Transverse colon (tissue), 4 donors: ENCODE measurements at regions not wholly inside any gene's neighbourhood (a gene's known extent, or its start where the extent isn't known, plus 50 kb on each side); places are given as distances from the start of the nearest gene placed in this dataset.

Experiments used
- DNase-seq: peaks from one replicate; pipeline ENCODE4 v3.0.0-alpha.2; 2019
- H3K27ac ChIP-seq, 4 donors: fragments of 200-600 bp; sonication (generic); 2 replicates each; pipeline ENCODE4 v1.5.1; 2016 to 2018; ENCODE audit warnings: inconsistent platforms in 4 of 4
- H3K27me3 ChIP-seq: fragments of 200-600 bp; sonication (generic); 2 replicates; pipeline ENCODE4 v1.5.1; 2017; ENCODE audit warnings: inconsistent platforms
- H3K36me3 ChIP-seq, 4 donors: fragments of 200-600 bp; sonication (generic); 2 replicates each; pipeline ENCODE4 v1.5.1; 2017 to 2019; ENCODE audit warnings: inconsistent platforms in 4 of 4
- H3K4me1 ChIP-seq, 4 donors: fragments of 200-600 bp; sonication (generic); 2 replicates each; pipeline ENCODE4 v1.5.1; 2017 to 2020; ENCODE audit warnings: inconsistent platforms in 4 of 4
- H3K4me3 ChIP-seq, 4 donors: fragments of 200-600 bp; sonication (generic); 1 replicate in 1 of 4; 2 replicates in 3 of 4; pipeline versions ENCODE4 v1.5.1 to v1.6.1; 2017 to 2019; ENCODE audit warnings: inconsistent platforms in 4 of 4
- H3K9me3 ChIP-seq, 2 donors: fragments of 200-600 bp; sonication (generic); 2 replicates each; pipeline ENCODE4 v1.5.1; 2017 to 2019; ENCODE audit warnings: inconsistent platforms in 2 of 2
- CTCF ChIP-seq, 5 experiments: fragments of 200-600 bp in 3 of 5; fragments of 450-650 bp in 2 of 5; sonication (generic) in 3 of 5; IDR thresholded peaks; 1 replicate in 2 of 5; 2 replicates in 3 of 5; pipeline ENCODE4 v1.5.1; 2016 to 2017; ENCODE audit warnings: antibody characterized with exemption in 5 of 5, inconsistent platforms in 3 of 5, mild to moderate bottlenecking in 2 of 5, moderate library complexity in 1 of 5
- EP300 ChIP-seq: sonication (generic); formaldehyde crosslinking; IDR thresholded peaks from one replicate; pipeline ENCODE4 v1.6.1; 2017; ENCODE audit warnings: antibody characterized with exemption, low read depth
- POLR2A ChIP-seq: fragments of 450-650 bp; IDR thresholded peaks from one replicate; pipeline ENCODE4 v1.6.1; 2016; ENCODE audit warnings: antibody characterized with exemption, mild to moderate bottlenecking, moderate library complexity
- POLR2AphosphoS5 ChIP-seq, 3 donors: sonication (generic); formaldehyde crosslinking; IDR thresholded peaks; one replicate each; pipeline ENCODE4 v1.6.1; 2016; ENCODE audit warnings: antibody characterized with exemption in 3 of 3
- WGBS, 2 donors: methylation state at CpG; one replicate each; pipeline ENCODE4 v1.1.5; 2018; ENCODE audit warnings: low coverage in 1 of 2; 5-methylcytosine and 5-hydroxymethylcytosine counted together
- in situ Hi-C, 4 donors: fragments of 200-750 bp; cut with MboI; loops; one replicate each; pipeline versions ENCODE4 v1.15.0 to v1.15.1; 2017; ENCODE audit warnings: low sequenced_read_pairs in 3 of 4, low pct_ligation_motif_present in 1 of 4, low pct_unique_long_range_greater_than_20kb in 1 of 4
- intact Hi-C: fragments of 100-400 bp; cut with DNase I; formaldehyde crosslinking; loops from one replicate; pipeline ENCODE4 v1.15.1; 2023; ENCODE audit warnings: low total_unique reads

DNA sequence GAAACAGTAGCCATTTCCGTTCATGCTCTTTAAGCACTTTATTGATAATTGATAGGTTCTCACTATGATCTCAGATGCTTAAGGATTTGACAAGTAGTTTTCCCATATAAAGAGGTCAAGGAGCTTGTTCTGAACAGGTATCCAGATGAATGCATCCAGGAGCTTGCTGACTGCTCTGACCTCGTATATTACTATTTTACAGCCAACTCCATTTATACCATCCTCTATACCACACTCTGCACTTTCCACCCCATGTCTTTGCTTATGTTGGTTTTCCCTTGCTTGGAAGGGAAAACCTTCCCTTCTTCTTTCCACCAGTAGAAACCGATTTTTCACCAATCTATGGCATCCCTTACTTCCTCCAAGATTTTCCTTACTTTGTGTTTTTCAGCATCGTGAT is 107.2 kb downstream of the LHX9 start:
- no peaks in the 10 kb centered on the region for H3K36me3 ChIP-seq
- 61 to 73% methylated on average over 3 to 4 of the region's 4 CpGs for WGBS, 2 donors
- H3K4me1 ChIP-seq: no peaks in the 10 kb centered on the region
- intact Hi-C loops (no loop called here), in situ Hi-C loops (no loop called here)
- no peak overlapping the region for H3K4me3 ChIP-seq
- DNase-seq: no peak
- no peaks in the 10 kb centered on the region for H3K27me3 ChIP-seq
- no peaks in the 10 kb centered on the region for H3K9me3 ChIP-seq
- no peak for TF ChIP-seq EP300
- H3K27ac ChIP-seq: no peak overlapping the region

DNA sequence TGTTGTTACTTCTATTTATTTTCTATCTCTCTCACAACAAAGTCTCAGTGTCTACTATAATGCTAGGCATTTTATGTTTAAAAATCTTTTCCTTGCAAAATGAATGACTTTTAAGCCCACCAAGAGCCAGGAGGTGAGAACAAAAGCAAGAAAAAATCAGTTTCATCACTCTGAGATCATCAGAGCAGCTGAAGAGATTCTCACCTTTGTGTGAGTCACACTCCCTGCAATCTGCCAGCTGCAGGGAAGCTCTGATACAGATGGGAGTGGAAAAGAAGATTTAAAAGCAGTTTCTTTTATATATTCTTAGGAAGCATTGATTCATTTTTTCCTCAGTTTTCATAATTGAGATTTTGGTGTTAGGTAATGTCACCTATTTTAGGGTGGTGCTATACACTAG is 107.6 kb downstream of the LHX9 start:
- intact Hi-C loops (no loop called here), in situ Hi-C loops (no loop called here)
- H3K27me3 ChIP-seq: no peaks in the 10 kb centered on the region
- TF ChIP-seq CTCF (IDR thresholded peaks at IDR 0.05) (no peak), POLR2A (no peak), POLR2AphosphoS5 (IDR thresholded peaks at IDR 0.05) (no peak), EP300 (no peak)
- no peaks in the 10 kb centered on the region for H3K9me3 ChIP-seq
- no peaks in the 10 kb centered on the region for H3K4me1 ChIP-seq
- no peaks in the 10 kb centered on the region for H3K36me3 ChIP-seq
- DNase-seq: no peak
- H3K4me3 ChIP-seq: no peak overlapping the region
- H3K27ac ChIP-seq: no peak overlapping the region

GRCh38 chr1:198030682-198031081 is 113.5 kb downstream of the LHX9 start:
- no peak for DNase-seq
- intact Hi-C loops: no loop called here
- TF ChIP-seq CTCF (IDR thresholded peaks at IDR 0.05) (no peak), EP300 (no peak)
- Histone ChIP-seq H3K27me3 (no peaks in the 10 kb centered on the region), H3K4me1 (no peaks in the 10 kb centered on the region), H3K9me3 (no peaks in the 10 kb centered on the region), H3K4me3 (no peak overlapping the region), H3K36me3 (no peaks in the 10 kb centered on the region), H3K27ac (no peak overlapping the region)
- in situ Hi-C loops: no loop called here
- 30% methylated on average over 2 of the region's 2 CpGs; no CpG with 5 or more reads in 1 of the 2 donors for WGBS, 2 donors

- intact Hi-C loops: no loop called here
Observed at GRCh38 chr1:198031086-198031485, 113.9 kb downstream of the LHX9 start.

More at GRCh38 chr1:198031086-198031485, 113.9 kb downstream of the LHX9 start:
- in situ Hi-C loops: no loop called here
- TF ChIP-seq POLR2AphosphoS5 (IDR thresholded peaks at IDR 0.05): no peak
- TF ChIP-seq CTCF (IDR thresholded peaks at IDR 0.05): no peak
- no peak for TF ChIP-seq POLR2A
- TF ChIP-seq EP300: no peak
- no peak overlapping the region for H3K4me3 ChIP-seq
- no peaks in the 10 kb centered on the region for H3K27me3 ChIP-seq
- no peaks in the 10 kb centered on the region for H3K36me3 ChIP-seq
- no peak for DNase-seq
- no peaks in the 10 kb centered on the region for H3K4me1 ChIP-seq
- H3K27ac ChIP-seq: no peak overlapping the region
- no peaks in the 10 kb centered on the region for H3K9me3 ChIP-seq
